ENCODE measurements at regions not wholly inside any gene's neighbourhood (a gene's known extent, or its start where the extent isn't known, plus 50 kb on each side); places are given as distances from the start of the nearest gene placed in this dataset.

- no peak for DNase-seq
Observed at GRCh38 chr18:42617221-42617620, 498.3 kb downstream of the RIT2 start.

GRCh38 chr18:42619771-42620170 lies 495.7 kb downstream of the RIT2 start:
- no peak for DNase-seq
- peaks cover 13% of the 10 kb centered on the region for H3K9me3 Mint-ChIP-seq (ENCODE audit: low read depth, unreplicated experiment)
- BruUV-seq (replicated peaks) = no TSS peak
- H3K27me3 Mint-ChIP-seq (ENCODE audit: unreplicated experiment) = no peaks in the 10 kb centered on the region
- TF ChIP-seq CTCF (IDR thresholded peaks at IDR 0.05; ENCODE audit: unreplicated experiment) = no peak
- intact Hi-C loops (cut with micrococcal nuclease; ENCODE audit: unreplicated experiment) = no loop called here
- H3K36me3 Mint-ChIP-seq (ENCODE audit: insufficient read depth, unreplicated experiment) = no peaks in the 10 kb centered on the region
- H3K27ac Mint-ChIP-seq (ENCODE audit: unreplicated experiment) = no peak overlapping the region
- CTCF ChIA-PET = no interaction called here
- H3K4me3 Mint-ChIP-seq (ENCODE audit: low read depth, unreplicated experiment) = no peak overlapping the region
- H3K4me1 Mint-ChIP-seq (ENCODE audit: low read depth, unreplicated experiment) = no peaks in the 10 kb centered on the region

More at GRCh38 chr18:42617221-42617620, 498.3 kb downstream of the RIT2 start:
- intact Hi-C loops (cut with micrococcal nuclease; ENCODE audit: unreplicated experiment) = no loop called here
- no TSS peak for BruUV-seq (replicated peaks)
- H3K4me1 Mint-ChIP-seq (ENCODE audit: low read depth, unreplicated experiment) = no peaks in the 10 kb centered on the region
- TF ChIP-seq CTCF (IDR thresholded peaks at IDR 0.05; ENCODE audit: unreplicated experiment) = no peak
- CTCF ChIA-PET = no interaction called here
- H3K36me3 Mint-ChIP-seq (ENCODE audit: insufficient read depth, unreplicated experiment) = no peaks in the 10 kb centered on the region
- H3K9me3 Mint-ChIP-seq (ENCODE audit: low read depth, unreplicated experiment) = peaks cover 12% of the 10 kb centered on the region
- H3K27ac Mint-ChIP-seq (ENCODE audit: unreplicated experiment) = no peak overlapping the region
- H3K4me3 Mint-ChIP-seq (ENCODE audit: low read depth, unreplicated experiment) = no peak overlapping the region
- H3K27me3 Mint-ChIP-seq (ENCODE audit: unreplicated experiment) = no peaks in the 10 kb centered on the region

GRCh38 chr18:42620657-42621056 lies 494.8 kb downstream of the RIT2 start:
- no peak for DNase-seq
- no peaks in the 10 kb centered on the region for H3K27me3 Mint-ChIP-seq (ENCODE audit: unreplicated experiment)
- BruUV-seq (replicated peaks) = no TSS peak
- peaks cover 15% of the 10 kb centered on the region for H3K9me3 Mint-ChIP-seq (ENCODE audit: low read depth, unreplicated experiment)
- H3K4me1 Mint-ChIP-seq (ENCODE audit: low read depth, unreplicated experiment) = no peaks in the 10 kb centered on the region
- H3K4me3 Mint-ChIP-seq (ENCODE audit: low read depth, unreplicated experiment) = no peak overlapping the region
- intact Hi-C loops (cut with micrococcal nuclease; ENCODE audit: unreplicated experiment) = no loop called here
- H3K27ac Mint-ChIP-seq (ENCODE audit: unreplicated experiment) = no peak overlapping the region
- TF ChIP-seq CTCF (IDR thresholded peaks at IDR 0.05; ENCODE audit: unreplicated experiment) = no peak
- H3K36me3 Mint-ChIP-seq (ENCODE audit: insufficient read depth, unreplicated experiment) = no peaks in the 10 kb centered on the region
- CTCF ChIA-PET = interaction anchor here (0.6 to 0.7 kb wide), 2 partner anchors 13 to 17 kb away, joined by 3 to 5 read pairs; no protein-coding TSS in a partner anchor

- no peak for DNase-seq
- Mint-ChIP-seq H3K27me3 (ENCODE audit: unreplicated experiment) (no peaks in the 10 kb centered on the region), H3K27ac (ENCODE audit: unreplicated experiment) (no peak overlapping the region), H3K4me3 (ENCODE audit: low read depth, unreplicated experiment) (no peak overlapping the region), H3K9me3 (ENCODE audit: low read depth, unreplicated experiment) (peaks cover 4% of the 10 kb centered on the region), H3K36me3 (ENCODE audit: insufficient read depth, unreplicated experiment) (no peaks in the 10 kb centered on the region), H3K4me1 (ENCODE audit: low read depth, unreplicated experiment) (no peaks in the 10 kb centered on the region)
- TF ChIP-seq CTCF (IDR thresholded peaks at IDR 0.05; ENCODE audit: unreplicated experiment) = no peak
- CTCF ChIA-PET = no interaction called here
- intact Hi-C loops (cut with micrococcal nuclease; ENCODE audit: unreplicated experiment) = no loop called here
- BruUV-seq (replicated peaks) = no TSS peak
Observed at GRCh38 chr18:42623935-42624334, 491.6 kb downstream of the RIT2 start.
